ENCODE measurements at regions not wholly inside any gene's neighbourhood (a gene's known extent, or its start where the extent isn't known, plus 50 kb on each side); places are given as distances from the start of the nearest gene placed in this dataset.

DNA sequence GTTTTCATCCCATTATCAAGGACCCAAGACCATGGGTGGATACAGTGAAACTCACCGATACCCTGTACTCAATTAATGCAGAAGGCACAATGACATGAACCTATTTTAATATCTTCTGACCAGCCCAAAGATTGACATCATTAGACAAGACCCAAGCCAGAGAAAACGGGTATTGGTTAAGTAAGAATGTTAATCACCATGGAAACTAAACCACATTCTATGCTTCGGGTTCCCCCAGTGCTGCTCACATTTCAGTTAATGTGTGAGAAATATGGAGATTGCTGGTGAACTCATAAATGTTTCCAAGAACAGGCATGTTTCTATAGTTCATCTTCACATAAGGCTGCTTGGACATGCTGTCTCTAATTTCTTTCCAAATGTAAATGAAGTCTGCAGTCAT lies 77.0 kb downstream of the IRX2 start:
- no peak for DNase-seq (ENCODE audit: extremely low read depth, low read depth)
- TF ChIP-seq, protein P1, sequence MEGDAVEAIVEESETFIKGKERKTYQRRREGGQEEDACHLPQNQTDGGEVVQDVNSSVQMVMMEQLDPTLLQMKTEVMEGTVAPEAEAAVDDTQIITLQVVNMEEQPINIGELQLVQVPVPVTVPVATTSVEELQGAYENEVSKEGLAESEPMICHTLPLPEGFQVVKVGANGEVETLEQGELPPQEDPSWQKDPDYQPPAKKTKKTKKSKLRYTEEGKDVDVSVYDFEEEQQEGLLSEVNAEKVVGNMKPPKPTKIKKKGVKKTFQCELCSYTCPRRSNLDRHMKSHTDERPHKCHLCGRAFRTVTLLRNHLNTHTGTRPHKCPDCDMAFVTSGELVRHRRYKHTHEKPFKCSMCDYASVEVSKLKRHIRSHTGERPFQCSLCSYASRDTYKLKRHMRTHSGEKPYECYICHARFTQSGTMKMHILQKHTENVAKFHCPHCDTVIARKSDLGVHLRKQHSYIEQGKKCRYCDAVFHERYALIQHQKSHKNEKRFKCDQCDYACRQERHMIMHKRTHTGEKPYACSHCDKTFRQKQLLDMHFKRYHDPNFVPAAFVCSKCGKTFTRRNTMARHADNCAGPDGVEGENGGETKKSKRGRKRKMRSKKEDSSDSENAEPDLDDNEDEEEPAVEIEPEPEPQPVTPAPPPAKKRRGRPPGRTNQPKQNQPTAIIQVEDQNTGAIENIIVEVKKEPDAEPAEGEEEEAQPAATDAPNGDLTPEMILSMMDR (IDR thresholded peaks at IDR 0.05; ENCODE audit: low read depth, low read length) = no peak

DNA sequence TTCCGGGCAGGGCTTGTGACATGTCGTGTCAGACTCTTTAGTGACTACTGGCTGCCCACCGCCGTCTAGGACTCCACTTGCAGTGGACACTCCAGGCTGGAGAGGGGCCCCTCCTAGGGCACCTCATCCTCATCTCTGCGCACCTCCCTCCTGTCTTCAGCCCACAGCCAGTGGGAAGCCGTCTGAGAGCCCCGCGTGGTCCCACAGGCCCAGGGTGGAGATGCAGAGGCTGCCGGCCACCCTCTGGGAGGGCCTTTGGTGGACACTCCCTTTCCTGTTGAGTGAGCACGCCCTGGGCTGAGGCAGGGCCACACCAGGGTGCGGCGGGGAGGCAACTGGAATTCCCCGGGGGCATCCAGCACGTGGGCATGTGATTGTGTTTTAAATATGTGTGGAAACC lies 80.5 kb downstream of the IRX2 start:
- TF ChIP-seq, protein P1 (IDR thresholded peaks at IDR 0.05; ENCODE audit: low read depth, low read length) = no peak
- DNase-seq (ENCODE audit: extremely low read depth, low read depth) = no peak

DNA sequence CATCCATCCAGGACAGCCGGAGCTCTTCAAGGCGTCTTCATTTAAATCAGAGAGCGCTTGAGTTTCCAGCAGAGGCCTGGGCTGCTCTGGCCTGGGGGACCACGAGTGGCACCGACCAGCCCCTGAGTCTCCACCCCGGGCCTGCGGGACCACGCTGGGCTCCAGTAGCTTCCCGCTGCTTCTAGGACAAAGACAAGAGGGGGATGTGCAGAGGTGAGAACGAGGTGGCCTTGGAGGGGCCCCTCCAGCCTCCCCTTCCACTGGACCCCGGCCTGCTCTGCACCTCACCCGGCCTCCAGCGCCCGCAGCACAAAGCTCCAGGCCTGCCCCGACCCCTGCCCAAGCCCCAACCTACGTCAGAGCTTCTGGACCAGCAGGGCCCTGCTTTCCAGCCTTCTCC lies 81.6 kb downstream of the IRX2 start:
- DNase-seq (ENCODE audit: extremely low read depth, low read depth) = no peak

DNA sequence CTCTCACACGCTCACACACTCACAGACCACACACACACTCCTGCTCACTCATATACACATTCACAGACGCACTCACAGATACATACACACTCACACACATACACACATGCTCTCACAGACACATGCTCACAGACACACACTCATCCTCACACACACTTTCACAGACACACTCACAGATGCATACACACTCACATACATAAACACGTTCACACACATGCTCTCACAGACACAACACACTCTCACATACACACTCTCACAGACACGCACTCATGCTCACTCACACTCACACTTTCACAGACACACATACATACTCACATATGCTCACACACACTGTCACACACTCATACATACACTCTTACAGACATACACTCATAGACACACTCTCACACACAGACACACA lies 82.2 kb downstream of the IRX2 start:
- no peak for DNase-seq (ENCODE audit: extremely low read depth, low read depth)
- TF ChIP-seq, protein P1 (IDR thresholded peaks at IDR 0.05; ENCODE audit: low read depth, low read length) = no peak

More for the DNA sequence above, 81.6 kb downstream of the IRX2 start:
- TF ChIP-seq, protein P1 (IDR thresholded peaks at IDR 0.05; ENCODE audit: low read depth, low read length) = no peak

DNA sequence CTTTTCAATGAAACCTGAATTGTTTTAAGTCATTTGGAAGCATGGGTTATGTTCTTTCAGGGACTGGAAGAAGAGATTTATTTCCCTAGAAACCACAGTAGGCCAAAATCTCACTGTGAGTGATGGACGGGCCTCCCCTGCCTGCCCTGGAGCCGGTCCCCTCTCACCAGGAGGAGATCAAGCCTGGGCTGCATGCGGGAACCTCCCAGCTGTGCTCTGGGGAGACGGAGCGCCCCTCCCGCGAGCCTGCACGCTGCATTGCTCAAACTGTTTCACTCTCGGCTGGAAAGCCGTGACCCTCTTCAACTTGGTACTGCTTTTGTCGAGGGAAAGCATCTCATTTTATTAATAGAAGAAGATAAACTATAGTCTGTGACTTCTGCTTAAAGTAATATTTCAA lies 85.4 kb downstream of the IRX2 start:
- TF ChIP-seq, protein P1 (IDR thresholded peaks at IDR 0.05; ENCODE audit: low read depth, low read length) = no peak
- no peak for DNase-seq (ENCODE audit: extremely low read depth, low read depth)

DNA sequence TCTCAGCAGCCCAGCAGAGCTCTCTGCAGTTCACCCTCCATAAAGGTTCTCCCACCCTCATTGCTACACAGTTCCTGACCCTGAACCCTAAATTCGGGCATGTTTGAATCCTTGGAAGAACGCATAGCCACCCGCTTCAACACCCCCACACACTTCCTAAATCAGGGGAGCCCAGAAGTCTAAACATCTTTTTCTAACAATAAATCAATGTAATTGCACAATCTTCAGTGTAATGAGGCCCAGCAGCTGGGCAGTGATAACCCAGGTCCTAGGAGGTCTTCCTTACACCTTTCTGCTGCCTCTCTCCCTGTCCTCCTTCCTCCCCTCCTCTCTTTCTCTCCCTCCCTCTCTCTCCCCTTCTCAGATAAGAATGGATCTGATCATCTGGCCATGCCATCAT lies 88.0 kb downstream of the IRX2 start:
- no peak for DNase-seq (ENCODE audit: extremely low read depth, low read depth)
- TF ChIP-seq, protein P1 (IDR thresholded peaks at IDR 0.05; ENCODE audit: low read depth, low read length) = no peak

DNA sequence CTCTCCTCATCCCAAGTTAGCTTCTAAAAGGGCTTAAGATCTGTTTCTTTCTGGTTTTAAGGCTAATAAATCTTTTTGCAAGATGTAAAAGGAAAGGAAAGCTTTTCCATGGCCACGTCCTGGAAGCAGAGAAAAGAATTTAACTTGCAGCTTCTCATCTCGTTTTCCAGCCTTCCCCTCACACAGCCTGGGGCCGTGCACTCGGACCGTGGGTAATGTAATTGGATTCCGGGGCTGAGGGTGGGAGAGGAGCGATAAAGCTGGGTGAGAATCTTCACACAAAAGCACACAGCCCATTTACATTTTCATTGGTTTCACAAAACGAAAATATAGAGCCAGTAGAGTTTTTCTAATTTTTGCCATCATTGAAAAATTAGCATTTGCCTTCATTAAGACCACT lies 91.2 kb downstream of the IRX2 start:
- DNase-seq (ENCODE audit: extremely low read depth, low read depth) = no peak
- TF ChIP-seq, protein P1 (IDR thresholded peaks at IDR 0.05; ENCODE audit: low read depth, low read length) = no peak

All from AG09319 (cell line).